SK-N-SH (cell line): ENCODE measurements at regions not wholly inside any gene's neighbourhood (a gene's known extent, or its start where the extent isn't known, plus 50 kb on each side); places are given as distances from the start of the nearest gene placed in this dataset.
A peak's percentile ranks its signal among the peaks of the same experiment; 100 is the strongest.

ENCODE experiments used
- CTCF ChIA-PET: fragments of 300-600, 350-600 bp; formaldehyde crosslinking; extraction: SDS; loops from one replicate; lab custom pipeline; 2021; lab: Yijun Ruan, JAX
- POLR2A ChIA-PET: fragments of 350-600 bp; sonication (Branson Sonifier 250); formaldehyde crosslinking; extraction: SDS; loops from one replicate; lab custom pipeline; 2020; ENCODE audit warnings: antibody characterized with exemption, inconsistent platforms; lab: Yijun Ruan, JAX
- DNase-seq: peaks from one replicate; pipeline ENCODE4 v3.0.0; 2012
- H2AFZ ChIP-seq: fragments of 200-600 bp; sonication (generic); 2 replicates; pipeline ENCODE4 v1.8.1; 2016; ENCODE audit warnings: antibody characterized with exemption, mild to moderate bottlenecking, low read depth
- H3F3A ChIP-seq: fragments of 200-600 bp; sonication (generic); replicated peaks from 2 replicates; pipeline ENCODE3; 2016; ENCODE audit warnings: antibody characterized with exemption, mild to moderate bottlenecking; ENCODE audit not compliant: insufficient read depth
- H3K27ac ChIP-seq, 2 experiments: fragments of 200-500 bp in 1 of 2; fragments of 200-600 bp in 1 of 2; sonication (Bioruptor generic) in 1 of 2; sonication (generic), shearing (Covaris generic) in 1 of 2; 2 replicates each; pipeline versions ENCODE4 v1.5.1 to v1.6.1; 2014 to 2016; ENCODE audit warnings: low read depth in 2 of 2, inconsistent platforms in 1 of 2, low read length in 1 of 2, mild to moderate bottlenecking in 1 of 2, mixed read lengths in 1 of 2
- H3K27me3 ChIP-seq: fragments of 200-600 bp; sonication (generic), shearing (Covaris generic); 2 replicates; pipeline ENCODE4 v1.6.1; 2016; ENCODE audit warnings: mixed run types; ENCODE audit not compliant: insufficient read depth
- H3K36me3 ChIP-seq, 2 experiments: fragments of 200-500 bp in 1 of 2; fragments of 200-600 bp in 1 of 2; sonication (Bioruptor generic) in 1 of 2; sonication (generic) in 1 of 2; replicated peaks in 1 of 2; 2 replicates each; pipeline versions ENCODE3 to v1.5.1; 2014 to 2016; ENCODE audit warnings: low read length in 1 of 2, mild to moderate bottlenecking in 1 of 2; ENCODE audit not compliant: insufficient read depth in 2 of 2, control insufficient read depth in 1 of 2
- H3K4me1 ChIP-seq, 2 experiments: fragments of 200-500 bp in 1 of 2; fragments of 200-600 bp in 1 of 2; sonication (Bioruptor generic) in 1 of 2; sonication (generic), shearing (Covaris generic) in 1 of 2; 2 replicates each; pipeline versions ENCODE4 v1.5.1 to v1.6.1; 2014 to 2016; ENCODE audit warnings: low read depth in 1 of 2, low read length in 1 of 2, mixed run types in 1 of 2; ENCODE audit not compliant: insufficient read depth in 2 of 2, control insufficient read depth in 1 of 2
- H3K4me2 ChIP-seq: fragments of 200-600 bp; sonication (generic), shearing (Covaris generic); 2 replicates; pipeline ENCODE4 v1.6.1; 2017; ENCODE audit warnings: mixed run types
- H3K4me3 ChIP-seq, 2 experiments: fragments of 200-500 bp in 1 of 2; fragments of 200-600 bp in 1 of 2; sonication (Bioruptor generic) in 1 of 2; sonication (generic), shearing (Covaris generic) in 1 of 2; 2 replicates each; pipeline versions ENCODE4 v1.5.1 to v1.8.1; 2014 to 2016; ENCODE audit warnings: low read depth in 2 of 2, inconsistent platforms in 1 of 2, low read length in 1 of 2, mild to moderate bottlenecking in 1 of 2, mixed read lengths in 1 of 2, moderate library complexity in 1 of 2
- H3K79me2 ChIP-seq: fragments of 200-600 bp; sonication (generic); 2 replicates; pipeline ENCODE4 v1.8.1; 2017; ENCODE audit warnings: mild to moderate bottlenecking; ENCODE audit not compliant: insufficient read depth
- H3K9ac ChIP-seq: fragments of 200-600 bp; sonication (generic); 2 replicates; pipeline ENCODE4 v1.6.1; 2017; ENCODE audit warnings: mixed run types
- H3K9me2 ChIP-seq: fragments of 200-600 bp; sonication (generic); 2 replicates; pipeline ENCODE4 v1.6.1; 2017; ENCODE audit warnings: mixed run types
- H3K9me3 ChIP-seq: fragments of 200-600 bp; sonication (generic); 2 replicates; pipeline ENCODE4 v1.6.1; 2017; ENCODE audit warnings: mixed run types, mild to moderate bottlenecking, moderate library complexity
- H4K20me1 ChIP-seq: fragments of 200-600 bp; sonication (generic); 2 replicates; pipeline ENCODE4 v1.6.1; 2017; ENCODE audit warnings: mild to moderate bottlenecking, mixed run types; ENCODE audit not compliant: insufficient read depth
- ELF1 ChIP-seq: IDR thresholded peaks from 2 replicates; pipeline ENCODE4 v1.4.0; 2012
- FOSL2 ChIP-seq: IDR thresholded peaks from 2 replicates; pipeline ENCODE4 v1.4.0; 2012; ENCODE audit warnings: low read depth, mild to moderate bottlenecking, moderate library complexity, borderline replicate concordance
- JUND ChIP-seq: IDR thresholded peaks from 2 replicates; pipeline ENCODE4 v1.4.0; 2012
- PBX3 ChIP-seq: IDR thresholded peaks from 2 replicates; pipeline ENCODE4; 2012
- REST ChIP-seq: IDR thresholded peaks from 2 replicates; pipeline ENCODE4 v1.6.1; 2012; ENCODE audit warnings: mild to moderate bottlenecking, low read depth, low read length, moderate library complexity
- TCF12 ChIP-seq: IDR thresholded peaks from 2 replicates; pipeline ENCODE4 v1.4.0; 2012
- YY1 ChIP-seq: IDR thresholded peaks from 2 replicates; pipeline ENCODE4 v1.4.0; 2012; ENCODE audit warnings: low read depth, mild to moderate bottlenecking
- WGBS: methylation state at CpG from one replicate; pipeline ENCODE4 v1.1.6; 2017; ENCODE audit warnings: low lambda C conversion rate; 5-methylcytosine and 5-hydroxymethylcytosine counted together
- TF ChIP-seq, protein P1 (sequence below): fragments of 200-600 bp; sonication (generic); IDR thresholded peaks from 2 replicates; pipeline ENCODE4 v1.6.1; 2017; ENCODE audit warnings: antibody characterized with exemption, mild to moderate bottlenecking, moderate library complexity

DNA sequence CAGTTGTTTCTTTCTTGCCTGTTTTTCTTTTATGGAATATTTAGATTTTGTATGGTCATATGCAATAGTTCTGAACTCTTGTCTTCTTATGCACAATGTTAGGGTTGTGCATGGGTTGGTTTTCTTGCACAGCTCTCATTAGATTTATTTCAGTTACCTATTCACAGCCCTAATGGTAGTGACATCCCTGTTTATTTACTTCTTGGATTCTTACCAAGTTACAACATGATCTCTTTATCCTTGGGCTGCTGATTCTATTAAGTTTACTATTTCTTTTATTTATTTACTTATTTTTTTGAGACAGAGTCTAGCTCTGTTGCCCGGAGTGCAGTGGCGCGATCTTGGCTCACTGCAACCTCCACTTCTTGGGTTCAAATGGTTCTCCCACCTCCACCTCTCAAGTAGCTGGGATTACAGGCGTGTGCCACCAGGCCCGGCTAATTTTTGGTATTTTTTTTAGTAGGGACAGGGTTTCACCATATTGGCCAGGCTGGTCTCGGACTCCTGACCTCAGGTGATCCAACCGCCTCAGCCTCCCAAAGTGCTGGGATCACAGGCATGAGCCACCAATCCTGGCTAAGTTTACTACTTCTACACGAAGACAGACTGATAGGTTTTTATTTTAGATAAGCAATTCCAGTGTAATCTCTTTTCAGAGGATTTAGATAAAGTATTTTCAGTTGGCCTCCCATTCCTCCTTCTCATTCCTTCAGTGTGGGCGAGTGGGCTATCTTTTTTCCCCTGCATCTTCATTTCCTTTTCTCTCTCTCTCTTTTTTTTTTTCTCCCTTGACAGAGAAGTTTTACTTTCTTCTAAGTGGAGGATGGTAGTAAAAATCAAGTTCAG, 395.1 kb upstream of the RGS6 start (continued):
- TF ChIP-seq PBX3 = no peak
- no peak for TF ChIP-seq REST
- no peak for TF ChIP-seq FOSL2

DNA sequence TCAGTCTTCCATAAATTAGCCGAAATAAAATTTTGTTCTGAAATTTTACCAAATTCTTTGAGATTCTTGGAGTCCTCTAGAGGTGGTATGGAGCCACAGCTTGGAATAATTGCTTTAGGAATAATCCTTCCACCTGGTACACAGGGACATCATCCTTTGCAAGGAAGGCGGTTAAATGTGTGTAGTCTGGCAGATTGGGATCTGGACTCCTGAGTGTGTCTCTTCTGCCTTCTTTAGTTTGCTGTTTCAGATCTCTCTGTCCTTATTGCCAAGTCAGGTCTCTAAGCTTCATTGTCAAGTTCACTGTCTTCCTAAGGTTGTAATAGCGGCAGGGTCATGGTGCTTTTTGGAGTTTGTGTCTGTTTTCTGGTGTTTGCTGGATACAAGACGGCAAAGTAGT, 393.9 kb upstream of the RGS6 start:
- no peaks in the 10 kb centered on the region for H3K27me3 ChIP-seq
- no peak overlapping the region for H2AFZ ChIP-seq
- TF ChIP-seq, protein P1, sequence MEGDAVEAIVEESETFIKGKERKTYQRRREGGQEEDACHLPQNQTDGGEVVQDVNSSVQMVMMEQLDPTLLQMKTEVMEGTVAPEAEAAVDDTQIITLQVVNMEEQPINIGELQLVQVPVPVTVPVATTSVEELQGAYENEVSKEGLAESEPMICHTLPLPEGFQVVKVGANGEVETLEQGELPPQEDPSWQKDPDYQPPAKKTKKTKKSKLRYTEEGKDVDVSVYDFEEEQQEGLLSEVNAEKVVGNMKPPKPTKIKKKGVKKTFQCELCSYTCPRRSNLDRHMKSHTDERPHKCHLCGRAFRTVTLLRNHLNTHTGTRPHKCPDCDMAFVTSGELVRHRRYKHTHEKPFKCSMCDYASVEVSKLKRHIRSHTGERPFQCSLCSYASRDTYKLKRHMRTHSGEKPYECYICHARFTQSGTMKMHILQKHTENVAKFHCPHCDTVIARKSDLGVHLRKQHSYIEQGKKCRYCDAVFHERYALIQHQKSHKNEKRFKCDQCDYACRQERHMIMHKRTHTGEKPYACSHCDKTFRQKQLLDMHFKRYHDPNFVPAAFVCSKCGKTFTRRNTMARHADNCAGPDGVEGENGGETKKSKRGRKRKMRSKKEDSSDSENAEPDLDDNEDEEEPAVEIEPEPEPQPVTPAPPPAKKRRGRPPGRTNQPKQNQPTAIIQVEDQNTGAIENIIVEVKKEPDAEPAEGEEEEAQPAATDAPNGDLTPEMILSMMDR = 0 out of 2 replicates have a peak, but pooled peaks have one; percentile 10
- TF ChIP-seq TCF12 (no peak), YY1 (no peak), JUND (no peak), ELF1 (no peak)
- H3K4me1 ChIP-seq = peaks cover 26 to 43% of the 10 kb centered on the region in 2 experiments
- WGBS = 95% methylated on average over 4 of the region's 4 CpGs
- POLR2A ChIA-PET = no interaction called here
- peak overlapping the region in 1 of 2 experiments; percentile 82; a peak in 1 of 4 replicates for H3K27ac ChIP-seq
- no peak for DNase-seq
- H3K9me2 ChIP-seq = no peaks in the 10 kb centered on the region
- no peaks in the 10 kb centered on the region for H4K20me1 ChIP-seq
- H3K36me3 ChIP-seq = no peaks in the 10 kb centered on the region
- CTCF ChIA-PET = interaction anchor here (0.8 to 2.0 kb wide), 3 partner anchors 64 to 215 kb away, joined by 3 to 9 read pairs (median 4); no protein-coding TSS in a partner anchor
- H3K4me2 ChIP-seq = no peak overlapping the region
- H3K9ac ChIP-seq = no peak overlapping the region
- H3K9me3 ChIP-seq = no peaks in the 10 kb centered on the region
- H3F3A ChIP-seq = peaks cover 16% of the 10 kb centered on the region
- H3K4me3 ChIP-seq = no peak overlapping the region
- peaks cover 35% of the 10 kb centered on the region for H3K79me2 ChIP-seq
